ENCODE measurements at regions not wholly inside any gene's neighbourhood (a gene's known extent, or its start where the extent isn't known, plus 50 kb on each side); places are given as distances from the start of the nearest gene placed in this dataset.

- ATAC-seq (peak; percentile 88 to 90 (median 88)), DNase-seq (peak; percentile 68 to 82)
- peak overlapping the region; percentile 81 for H3K27ac ChIP-seq
- H3K27me3 ChIP-seq (ENCODE audit: insufficient read depth in 3 of 3, low read length in 2 of 3): no peaks in the 10 kb centered on the region
- no peaks in the 10 kb centered on the region for H3K36me3 ChIP-seq (ENCODE audit: insufficient read depth in 1 of 2, low read depth in 1 of 2)
- TF ChIP-seq CTCF (IDR thresholded peaks at IDR 0.05): no peak
- H3K4me1 ChIP-seq: peaks cover 47% of the 10 kb centered on the region
- no peak overlapping the region for H3K4me3 ChIP-seq
- H3K9me3 ChIP-seq: peaks cover 12% of the 10 kb centered on the region
- intact Hi-C loops (cut with DNase I): loop anchor here (2.0 to 10.0 kb wide), 6 partner anchors 57 to 515 kb away; no protein-coding TSS in a partner anchor
- 25 to 42% (median 26%) methylated on average over 7 of the region's 7 CpGs for WGBS, 3 donors
Observed at GRCh38 chr5:68803881-68804319, 289.9 kb upstream of the SLC30A5 start.

- Histone ChIP-seq H3K27me3 (ENCODE audit: insufficient read depth in 3 of 3, low read length in 2 of 3) (no peaks in the 10 kb centered on the region), H3K4me1 (peaks cover 44% of the 10 kb centered on the region), H3K27ac (peak overlapping the region; percentile 81), H3K9me3 (peaks cover 12% of the 10 kb centered on the region), H3K4me3 (no peak overlapping the region), H3K36me3 (ENCODE audit: insufficient read depth in 1 of 2, low read depth in 1 of 2) (no peaks in the 10 kb centered on the region)
- intact Hi-C loops (cut with DNase I): loop anchor here (5.0 to 10.0 kb wide), 4 partner anchors 57 to 352 kb away; no protein-coding TSS in a partner anchor
- 29 to 41% (median 39%) methylated on average over 3 of the region's 3 CpGs for WGBS, 3 donors
- DNase-seq: no peak
- TF ChIP-seq CTCF (IDR thresholded peaks at IDR 0.05): no peak
- ATAC-seq: peak; percentile 45 to 71 (median 60)
Observed at GRCh38 chr5:68804343-68804742, 289.5 kb upstream of the SLC30A5 start.

GRCh38 chr5:68805444-68805843, 288.4 kb upstream of the SLC30A5 start:
- Histone ChIP-seq H3K4me3 (no peak overlapping the region), H3K36me3 (ENCODE audit: insufficient read depth in 1 of 2, low read depth in 1 of 2) (no peaks in the 10 kb centered on the region), H3K27ac (no peak overlapping the region), H3K4me1 (peaks cover 34% of the 10 kb centered on the region), H3K27me3 (ENCODE audit: insufficient read depth in 3 of 3, low read length in 2 of 3) (no peaks in the 10 kb centered on the region), H3K9me3 (peaks cover 12% of the 10 kb centered on the region)
- DNase-seq (no peak), ATAC-seq (no peak)
- TF ChIP-seq CTCF (IDR thresholded peaks at IDR 0.05): no peak
- intact Hi-C loops (cut with DNase I): loop anchor here in 1 of 2 donors (10.0 kb wide), 1 partner anchor 159 kb away; no protein-coding TSS in a partner anchor

- 80 to 91% (median 85%) methylated on average over 2 of the region's 2 CpGs for WGBS, 3 donors
- Histone ChIP-seq H3K36me3 (ENCODE audit: insufficient read depth in 1 of 2, low read depth in 1 of 2) (no peaks in the 10 kb centered on the region), H3K9me3 (no peaks in the 10 kb centered on the region), H3K27ac (no peak overlapping the region), H3K4me3 (no peak overlapping the region), H3K4me1 (no peaks in the 10 kb centered on the region), H3K27me3 (ENCODE audit: insufficient read depth in 3 of 3, low read length in 2 of 3) (no peaks in the 10 kb centered on the region)
- TF ChIP-seq CTCF (IDR thresholded peaks at IDR 0.05): no peak
- ATAC-seq (no peak), DNase-seq (no peak)
- intact Hi-C loops (cut with DNase I): loop anchor here in 1 of 2 donors (5.0 kb wide), 1 partner anchor 525 kb away; no protein-coding TSS in a partner anchor
Observed at GRCh38 chr5:68817632-68818031, 276.2 kb upstream of the SLC30A5 start.
